Loucy (cell line): ENCODE measurements at regions not wholly inside any gene's neighbourhood (a gene's known extent, or its start where the extent isn't known, plus 50 kb on each side); places are given as distances from the start of the nearest gene placed in this dataset.

ENCODE experiments used
- H2AFZ ChIP-seq: fragments of 200-600 bp; sonication (generic); 2 replicates; pipeline ENCODE4 v1.6.0; 2016; ENCODE audit warnings: antibody characterized with exemption, mild to moderate bottlenecking, low read length, moderate library complexity
- H3F3A ChIP-seq: fragments of 200-600 bp; 2 replicates; pipeline ENCODE4 v1.6.0; 2016; ENCODE audit warnings: antibody characterized with exemption, low read depth, mild to moderate bottlenecking
- H3K27me3 ChIP-seq: fragments of 200-600 bp; sonication (generic); 2 replicates; pipeline ENCODE4 v1.6.1; 2014; ENCODE audit warnings: low read length, mild to moderate bottlenecking; ENCODE audit not compliant: insufficient read depth, poor library complexity, severe bottlenecking
- H3K36me3 ChIP-seq: fragments of 200-600 bp; sonication (generic); 2 replicates; pipeline ENCODE4 v1.6.1; 2016; ENCODE audit warnings: low read length; ENCODE audit not compliant: insufficient read depth
- H3K4me1 ChIP-seq: fragments of 200-600 bp; sonication (generic); 2 replicates; pipeline ENCODE4 v1.5.1; 2014; ENCODE audit warnings: low read length, mild to moderate bottlenecking; ENCODE audit not compliant: insufficient read depth, poor library complexity, severe bottlenecking
- H3K4me2 ChIP-seq: fragments of 200-600 bp; sonication (generic); 2 replicates; pipeline ENCODE4 v1.6.0; 2014; ENCODE audit warnings: antibody characterized with exemption, low read length, low read depth, mild to moderate bottlenecking; ENCODE audit not compliant: poor library complexity, severe bottlenecking
- H3K4me3 ChIP-seq: fragments of 200-600 bp; sonication (generic); 2 replicates; pipeline ENCODE4 v1.5.1; 2014; ENCODE audit warnings: low read length, mild to moderate bottlenecking, mixed read lengths; ENCODE audit not compliant: poor library complexity, severe bottlenecking
- H3K79me2 ChIP-seq: fragments of 200-600 bp; sonication (generic); 2 replicates; pipeline ENCODE4 v1.6.1; 2014; ENCODE audit warnings: low read length; ENCODE audit not compliant: insufficient read depth
- H3K9ac ChIP-seq: fragments of 200-600 bp; sonication (generic); 2 replicates; pipeline ENCODE4 v1.6.0; 2014; ENCODE audit warnings: mild to moderate bottlenecking, low read depth, low read length, moderate library complexity; ENCODE audit not compliant: poor library complexity, severe bottlenecking
- H3K9me2 ChIP-seq: fragments of 200-600 bp; sonication (generic); replicated peaks from 2 replicates; pipeline ENCODE4 v1.6.1; 2016; ENCODE audit warnings: low read depth, low read length, mixed read lengths
- H3K9me3 ChIP-seq: fragments of 200-600 bp; sonication (generic); 2 replicates; pipeline ENCODE4 v1.6.1; 2014; ENCODE audit warnings: mild to moderate bottlenecking, antibody characterized with exemption, low read length, low read depth; ENCODE audit not compliant: insufficient read depth
- H4K20me1 ChIP-seq: fragments of 200-600 bp; sonication (generic); 2 replicates; pipeline ENCODE4 v1.6.0; 2014; ENCODE audit warnings: antibody characterized with exemption, low read length, mild to moderate bottlenecking; ENCODE audit not compliant: insufficient read depth, poor library complexity, severe bottlenecking
- EZH2phosphoT487 ChIP-seq: fragments of 200-600 bp; IDR thresholded peaks from 2 replicates; pipeline ENCODE4 v1.6.1; 2018; ENCODE audit warnings: antibody characterized with exemption, mild to moderate bottlenecking, moderate library complexity, borderline replicate concordance
- TF ChIP-seq, protein P1 (sequence below): fragments of 200-600 bp; sonication (generic); conservative IDR thresholded peaks from 2 replicates; pipeline ENCODE4 v1.5.1; 2014; ENCODE audit warnings: mild to moderate bottlenecking, antibody characterized with exemption, low read length

- Histone ChIP-seq H2AFZ (no peak overlapping the region), H3F3A (no peaks in the 10 kb centered on the region), H3K4me1 (no peaks in the 10 kb centered on the region), H4K20me1 (no peaks in the 10 kb centered on the region), H3K79me2 (no peaks in the 10 kb centered on the region), H3K9me3 (no peaks in the 10 kb centered on the region), H3K36me3 (no peaks in the 10 kb centered on the region), H3K4me3 (no peak overlapping the region), H3K27me3 (no peaks in the 10 kb centered on the region), H3K9me2 (no peaks in the 10 kb centered on the region), H3K4me2 (no peak overlapping the region), H3K9ac (no peak overlapping the region)
- no peak for TF ChIP-seq EZH2phosphoT487
- TF ChIP-seq, protein P1, sequence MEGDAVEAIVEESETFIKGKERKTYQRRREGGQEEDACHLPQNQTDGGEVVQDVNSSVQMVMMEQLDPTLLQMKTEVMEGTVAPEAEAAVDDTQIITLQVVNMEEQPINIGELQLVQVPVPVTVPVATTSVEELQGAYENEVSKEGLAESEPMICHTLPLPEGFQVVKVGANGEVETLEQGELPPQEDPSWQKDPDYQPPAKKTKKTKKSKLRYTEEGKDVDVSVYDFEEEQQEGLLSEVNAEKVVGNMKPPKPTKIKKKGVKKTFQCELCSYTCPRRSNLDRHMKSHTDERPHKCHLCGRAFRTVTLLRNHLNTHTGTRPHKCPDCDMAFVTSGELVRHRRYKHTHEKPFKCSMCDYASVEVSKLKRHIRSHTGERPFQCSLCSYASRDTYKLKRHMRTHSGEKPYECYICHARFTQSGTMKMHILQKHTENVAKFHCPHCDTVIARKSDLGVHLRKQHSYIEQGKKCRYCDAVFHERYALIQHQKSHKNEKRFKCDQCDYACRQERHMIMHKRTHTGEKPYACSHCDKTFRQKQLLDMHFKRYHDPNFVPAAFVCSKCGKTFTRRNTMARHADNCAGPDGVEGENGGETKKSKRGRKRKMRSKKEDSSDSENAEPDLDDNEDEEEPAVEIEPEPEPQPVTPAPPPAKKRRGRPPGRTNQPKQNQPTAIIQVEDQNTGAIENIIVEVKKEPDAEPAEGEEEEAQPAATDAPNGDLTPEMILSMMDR = no peak
These were observed 252.9 kb upstream of the DCC start for GRCh38 chr18:52087140-52087539.

DNA sequence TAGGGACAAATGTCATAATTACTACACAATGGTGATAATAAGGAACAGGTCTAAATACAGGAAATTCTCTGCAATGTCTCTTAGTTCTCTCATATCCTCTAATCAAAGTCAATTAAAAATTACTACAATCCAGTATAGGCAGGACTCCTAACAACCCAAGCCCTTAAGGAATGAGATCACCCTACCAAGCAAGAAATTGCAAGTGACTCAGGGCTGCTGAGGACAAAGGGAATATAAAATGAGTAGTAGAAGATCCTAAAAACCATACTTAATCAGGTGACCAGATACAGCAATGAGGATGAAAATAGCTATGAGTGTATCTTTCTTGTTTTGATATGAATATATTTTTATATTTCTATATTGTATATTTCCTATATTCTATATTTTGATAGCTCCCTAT, 250.0 kb upstream of the DCC start:
- H4K20me1 ChIP-seq = no peaks in the 10 kb centered on the region
- H3K27me3 ChIP-seq = no peaks in the 10 kb centered on the region
- H3K4me1 ChIP-seq = no peaks in the 10 kb centered on the region
- no peaks in the 10 kb centered on the region for H3K36me3 ChIP-seq
- no peak for TF ChIP-seq EZH2phosphoT487
- TF ChIP-seq, protein P1 = no peak
- no peaks in the 10 kb centered on the region for H3K9me3 ChIP-seq
- no peaks in the 10 kb centered on the region for H3K9me2 ChIP-seq
- no peaks in the 10 kb centered on the region for H3K79me2 ChIP-seq
- no peak overlapping the region for H3K4me3 ChIP-seq
- no peaks in the 10 kb centered on the region for H3F3A ChIP-seq
- H3K4me2 ChIP-seq = no peak overlapping the region
- H3K9ac ChIP-seq = no peak overlapping the region
- no peak overlapping the region for H2AFZ ChIP-seq

DNA sequence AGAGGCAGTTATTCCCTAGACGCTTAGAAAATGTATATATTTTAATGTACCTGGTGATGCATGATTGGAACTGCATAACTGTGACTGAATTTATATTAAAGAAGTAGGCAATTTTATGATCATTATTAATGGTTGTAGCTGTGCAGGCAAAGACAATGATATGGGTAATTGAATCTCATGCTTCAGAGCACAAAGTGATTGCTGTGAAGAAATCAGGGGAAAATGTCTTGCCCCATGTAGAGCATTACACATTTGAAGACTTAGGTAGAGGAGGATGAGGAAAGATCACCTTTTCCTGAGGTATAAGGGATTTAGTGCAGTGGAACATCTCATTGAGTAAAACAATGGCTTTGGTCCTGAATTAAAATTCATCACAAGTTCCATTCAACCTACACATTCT, 246.8 kb upstream of the DCC start:
- H3K4me2 ChIP-seq = no peak overlapping the region
- H3F3A ChIP-seq = no peaks in the 10 kb centered on the region
- H3K27me3 ChIP-seq = no peaks in the 10 kb centered on the region
- no peak overlapping the region for H2AFZ ChIP-seq
- H4K20me1 ChIP-seq = no peaks in the 10 kb centered on the region
- H3K36me3 ChIP-seq = no peaks in the 10 kb centered on the region
- H3K9me2 ChIP-seq = no peaks in the 10 kb centered on the region
- H3K79me2 ChIP-seq = no peaks in the 10 kb centered on the region
- no peak overlapping the region for H3K9ac ChIP-seq
- no peak for TF ChIP-seq EZH2phosphoT487
- TF ChIP-seq, protein P1 = no peak
- no peaks in the 10 kb centered on the region for H3K4me1 ChIP-seq
- H3K9me3 ChIP-seq = no peaks in the 10 kb centered on the region
- H3K4me3 ChIP-seq = no peak overlapping the region
